Putamen (tissue), 1 donor: ENCODE measurements at regions not wholly inside any gene's neighbourhood (a gene's known extent, or its start where the extent isn't known, plus 50 kb on each side); places are given as distances from the start of the nearest gene placed in this dataset.

ENCODE experiments used
- DNase-seq: peaks from one replicate; pipeline ENCODE4 v3.0.0-alpha.2; 2016; ENCODE audit warnings: low spot score

GRCh38 chr11:97963528-97964331 lies 1057.0 kb upstream of the CNTN5 start:
- DNase-seq: no peak

- no peak for DNase-seq
Observed at GRCh38 chr11:97964332-97965004, 1056.3 kb upstream of the CNTN5 start.

GRCh38 chr11:97965849-97966646 lies 1054.7 kb upstream of the CNTN5 start:
- DNase-seq: no peak

- no peak for DNase-seq
Observed at GRCh38 chr11:97966901-97967300, 1053.8 kb upstream of the CNTN5 start.

GRCh38 chr11:97968071-97968470 lies 1052.7 kb upstream of the CNTN5 start:
- DNase-seq: no peak

- DNase-seq: no peak
Observed at GRCh38 chr11:97972731-97973130, 1048.0 kb upstream of the CNTN5 start.

GRCh38 chr11:97973352-97973857 lies 1047.3 kb upstream of the CNTN5 start:
- DNase-seq: no peak

GRCh38 chr11:97974798-97975498 lies 1045.8 kb upstream of the CNTN5 start:
- DNase-seq: no peak

GRCh38 chr11:97977726-97978125 lies 1043.0 kb upstream of the CNTN5 start:
- DNase-seq: no peak

- no peak for DNase-seq
Observed at GRCh38 chr11:97979741-97980140, 1041.0 kb upstream of the CNTN5 start.

- DNase-seq: no peak
Observed at GRCh38 chr11:97982512-97982911, 1038.2 kb upstream of the CNTN5 start.

GRCh38 chr11:97989121-97989520 lies 1031.6 kb upstream of the CNTN5 start:
- DNase-seq: no peak

GRCh38 chr11:97990162-97990920 lies 1030.4 kb upstream of the CNTN5 start:
- no peak for DNase-seq

GRCh38 chr11:97993562-97993961 lies 1027.2 kb upstream of the CNTN5 start:
- DNase-seq: no peak

- DNase-seq: no peak
Observed at GRCh38 chr11:97995874-97996273, 1024.9 kb upstream of the CNTN5 start.

- no peak for DNase-seq
Observed at GRCh38 chr11:97996762-97997161, 1024.0 kb upstream of the CNTN5 start.

- DNase-seq: no peak
Observed at GRCh38 chr11:98003606-98004371, 1017.0 kb upstream of the CNTN5 start.

- no peak for DNase-seq
Observed at GRCh38 chr11:98007072-98007471, 1013.7 kb upstream of the CNTN5 start.

GRCh38 chr11:98027652-98028051 lies 993.1 kb upstream of the CNTN5 start:
- DNase-seq: no peak

GRCh38 chr11:98029832-98030231 lies 990.9 kb upstream of the CNTN5 start:
- no peak for DNase-seq
